ENCODE measurements at regions not wholly inside any gene's neighbourhood (a gene's known extent, or its start where the extent isn't known, plus 50 kb on each side); places are given as distances from the start of the nearest gene placed in this dataset.

GRCh38 chr11:69393178-69393832 is 88.2 kb upstream of the LINC01488 start:
- H3K4me1 ChIP-seq: peaks cover 0 to 6% (median 0%) of the 10 kb centered on the region in 6 donors
- H3K4me3 ChIP-seq: no peak overlapping the region
- WGBS, 5 donors: 88 to 93% (median 91%) methylated on average over 16 of the region's 16 CpGs

GRCh38 chr11:69393865-69394233 is 87.6 kb upstream of the LINC01488 start:
- DNase-seq: peak; percentile 64
- H3K4me1 ChIP-seq: peaks cover 0 to 11% (median 2%) of the 10 kb centered on the region in 6 donors
- H3K9me3 ChIP-seq: peaks cover 0 to 11% (median 5%) of the 10 kb centered on the region in 8 donors
- H3K27me3 ChIP-seq (replicated peaks in 1 of 7): peaks cover 0 to 4% (median 0%) of the 10 kb centered on the region in 7 donors
- H3K27ac ChIP-seq: no peak overlapping the region
- intact Hi-C loops (cut with DNase I; ENCODE audit: low total_unique reads): no loop called here
- TF ChIP-seq CTCF (IDR thresholded peaks at IDR 0.05 in 8 of 11, conservative IDR thresholded peaks at IDR 0.05 in 3 of 11): no peak
- no peak for TF ChIP-seq POLR2AphosphoS5 (IDR thresholded peaks at IDR 0.05)
- no peak for TF ChIP-seq POLR2A (IDR thresholded peaks at IDR 0.05)
- no peaks in the 10 kb centered on the region for H3K36me3 ChIP-seq
- WGBS, 5 donors: 83 to 97% (median 88%) methylated on average over 8 of the region's 8 CpGs
- H3K4me3 ChIP-seq: no peak overlapping the region

More at GRCh38 chr11:69393178-69393832, 88.2 kb upstream of the LINC01488 start:
- DNase-seq: peak; percentile 3
- no peaks in the 10 kb centered on the region for H3K36me3 ChIP-seq
- peaks cover 1 to 16% (median 10%) of the 10 kb centered on the region in 8 donors for H3K9me3 ChIP-seq
- H3K27ac ChIP-seq: no peak overlapping the region
- TF ChIP-seq POLR2A (IDR thresholded peaks at IDR 0.05) (no peak), CTCF (IDR thresholded peaks at IDR 0.05 in 8 of 11, conservative IDR thresholded peaks at IDR 0.05 in 3 of 11) (no peak), POLR2AphosphoS5 (IDR thresholded peaks at IDR 0.05) (no peak)
- peaks cover 0 to 4% (median 0%) of the 10 kb centered on the region in 7 donors for H3K27me3 ChIP-seq (replicated peaks in 1 of 7)
- intact Hi-C loops (cut with DNase I; ENCODE audit: low total_unique reads): no loop called here

GRCh38 chr11:69394234-69394868 is 87.1 kb upstream of the LINC01488 start:
- no peak for TF ChIP-seq POLR2AphosphoS5 (IDR thresholded peaks at IDR 0.05)
- TF ChIP-seq POLR2A (IDR thresholded peaks at IDR 0.05): no peak
- no peak for TF ChIP-seq CTCF (IDR thresholded peaks at IDR 0.05 in 8 of 11, conservative IDR thresholded peaks at IDR 0.05 in 3 of 11)
- WGBS, 5 donors: 79 to 86% (median 84%) methylated on average over 20 of the region's 20 CpGs
- intact Hi-C loops (cut with DNase I; ENCODE audit: low total_unique reads): no loop called here
- Histone ChIP-seq H3K4me3 (no peak overlapping the region), H3K9me3 (peaks cover 0 to 6% (median under 1%) of the 10 kb centered on the region in 8 donors), H3K27me3 (replicated peaks in 1 of 7) (peaks cover 0 to 4% (median 0%) of the 10 kb centered on the region in 7 donors), H3K4me1 (peaks cover 0 to 15% (median 2%) of the 10 kb centered on the region in 6 donors), H3K36me3 (no peaks in the 10 kb centered on the region), H3K27ac (no peak overlapping the region)
- DNase-seq: peak; percentile 51

GRCh38 chr11:69394869-69395246 is 86.6 kb upstream of the LINC01488 start:
- Histone ChIP-seq H3K4me3 (no peak overlapping the region), H3K27me3 (replicated peaks in 1 of 7) (peaks cover 0 to 4% (median 0%) of the 10 kb centered on the region in 7 donors), H3K9me3 (peaks cover 0 to under 1% (median 0%) of the 10 kb centered on the region in 8 donors), H3K27ac (no peak overlapping the region), H3K4me1 (peaks cover 0 to 15% (median 2%) of the 10 kb centered on the region in 6 donors), H3K36me3 (no peaks in the 10 kb centered on the region)
- peak; percentile 35 for DNase-seq
- TF ChIP-seq POLR2A (IDR thresholded peaks at IDR 0.05): no peak
- TF ChIP-seq CTCF (IDR thresholded peaks at IDR 0.05 in 8 of 11, conservative IDR thresholded peaks at IDR 0.05 in 3 of 11): no peak
- no peak for TF ChIP-seq POLR2AphosphoS5 (IDR thresholded peaks at IDR 0.05)
- intact Hi-C loops (cut with DNase I; ENCODE audit: low total_unique reads): no loop called here
- 45 to 70% (median 55%) methylated on average over 7 of the region's 7 CpGs for WGBS, 5 donors

Measured in spleen (tissue), 11 donors.